NCI-H82 treated with DMSO at 0.1 percent for 48 hours (cell line): ENCODE measurements at regions not wholly inside any gene's neighbourhood (a gene's known extent, or its start where the extent isn't known, plus 50 kb on each side); places are given as distances from the start of the nearest gene placed in this dataset.

Experiments used
- DNase-seq: peaks from one replicate; lab custom pipeline; 2025; ENCODE audit not compliant: unreplicated experiment; lab: John Stamatoyannopoulos, UW

DNA sequence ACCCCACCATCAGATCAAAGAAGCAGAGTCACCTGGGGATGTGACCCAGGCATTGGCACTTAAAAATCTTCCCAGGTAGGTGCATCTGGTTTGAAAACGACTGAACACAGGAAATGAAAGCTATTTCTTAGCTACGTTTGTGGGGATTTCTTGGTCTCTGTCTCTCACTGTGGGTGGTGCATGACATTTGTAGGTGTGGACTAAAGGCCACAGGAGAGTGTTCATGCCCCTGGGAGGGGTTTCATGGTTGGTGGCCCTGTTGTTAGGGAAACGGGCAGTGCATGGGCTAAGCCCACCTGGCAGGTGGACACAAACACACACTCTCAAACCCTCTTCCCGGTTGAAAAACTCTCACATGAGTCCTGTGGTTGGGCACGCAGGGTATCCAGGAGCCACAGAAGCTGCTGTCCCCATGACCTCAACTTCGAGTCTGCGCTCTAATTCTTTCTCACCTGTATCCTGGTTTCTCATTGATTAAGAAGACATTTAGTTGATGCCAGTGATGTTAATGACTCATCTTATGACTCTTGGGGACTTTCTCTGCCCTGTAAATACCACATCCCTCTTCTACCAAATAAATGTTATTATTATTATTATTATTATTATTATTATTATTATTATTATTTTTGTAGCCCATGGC, 119.4 kb downstream of the MRPS6 start:
- DNase-seq = no peak

DNA sequence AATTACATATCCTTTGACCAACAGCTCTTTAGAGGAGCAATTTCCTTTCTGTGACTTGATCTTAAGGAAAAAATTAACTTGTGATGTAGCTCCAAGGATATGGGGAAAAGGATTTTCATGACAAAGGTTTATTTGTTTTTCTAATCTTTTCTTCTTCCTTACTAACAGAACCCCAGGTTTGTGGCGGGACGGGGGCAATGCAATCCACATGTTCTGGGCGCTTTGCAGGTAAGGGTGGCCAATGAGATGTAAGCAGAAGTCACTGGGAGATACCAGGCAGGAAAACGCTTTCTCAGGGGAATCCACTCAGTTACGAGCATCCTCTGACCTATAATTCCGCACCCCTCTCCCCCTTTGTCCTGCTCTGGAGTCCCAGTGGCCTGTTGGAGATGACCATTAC, 122.0 kb downstream of the MRPS6 start:
- DNase-seq = no peak

DNA sequence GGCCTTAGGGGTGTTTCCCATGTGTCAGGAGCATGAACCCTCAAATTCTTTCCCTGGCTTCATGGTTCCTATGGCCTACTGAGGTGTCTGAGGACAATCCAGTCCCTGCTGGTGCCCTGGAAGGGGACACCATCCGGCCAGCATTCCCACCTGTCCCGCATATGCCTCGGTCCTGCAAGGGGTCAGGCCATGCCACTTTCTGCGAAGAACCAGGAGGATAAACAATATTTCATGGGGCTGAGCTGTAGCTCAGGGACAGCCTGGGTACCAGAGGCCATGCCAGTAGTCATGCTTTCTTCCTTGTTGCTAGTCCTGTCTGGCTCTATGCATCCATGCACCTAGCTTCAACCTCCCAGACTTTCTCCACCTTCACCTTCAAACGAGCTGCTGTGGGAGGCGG, 123.6 kb downstream of the MRPS6 start:
- DNase-seq = no peak

DNA sequence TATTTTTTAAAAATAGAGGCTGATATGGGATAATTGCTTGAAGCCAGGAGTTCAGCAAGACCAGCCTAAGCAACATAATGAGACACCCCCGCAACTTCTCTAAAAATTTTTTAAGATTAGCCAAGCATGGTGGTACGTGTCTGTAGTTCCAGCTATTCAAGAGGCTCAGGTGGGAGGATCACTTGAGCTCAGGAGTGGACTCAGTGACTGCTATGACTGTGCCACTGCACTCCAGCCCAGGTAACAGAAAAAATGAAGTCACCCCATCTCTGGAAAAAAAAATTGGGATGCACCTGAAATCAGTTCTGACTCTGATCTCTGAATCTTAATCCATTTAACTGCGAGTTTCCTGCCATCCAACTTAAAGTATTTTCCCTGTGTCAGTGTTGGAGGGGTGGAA, 124.2 kb downstream of the MRPS6 start:
- DNase-seq = no peak

DNA sequence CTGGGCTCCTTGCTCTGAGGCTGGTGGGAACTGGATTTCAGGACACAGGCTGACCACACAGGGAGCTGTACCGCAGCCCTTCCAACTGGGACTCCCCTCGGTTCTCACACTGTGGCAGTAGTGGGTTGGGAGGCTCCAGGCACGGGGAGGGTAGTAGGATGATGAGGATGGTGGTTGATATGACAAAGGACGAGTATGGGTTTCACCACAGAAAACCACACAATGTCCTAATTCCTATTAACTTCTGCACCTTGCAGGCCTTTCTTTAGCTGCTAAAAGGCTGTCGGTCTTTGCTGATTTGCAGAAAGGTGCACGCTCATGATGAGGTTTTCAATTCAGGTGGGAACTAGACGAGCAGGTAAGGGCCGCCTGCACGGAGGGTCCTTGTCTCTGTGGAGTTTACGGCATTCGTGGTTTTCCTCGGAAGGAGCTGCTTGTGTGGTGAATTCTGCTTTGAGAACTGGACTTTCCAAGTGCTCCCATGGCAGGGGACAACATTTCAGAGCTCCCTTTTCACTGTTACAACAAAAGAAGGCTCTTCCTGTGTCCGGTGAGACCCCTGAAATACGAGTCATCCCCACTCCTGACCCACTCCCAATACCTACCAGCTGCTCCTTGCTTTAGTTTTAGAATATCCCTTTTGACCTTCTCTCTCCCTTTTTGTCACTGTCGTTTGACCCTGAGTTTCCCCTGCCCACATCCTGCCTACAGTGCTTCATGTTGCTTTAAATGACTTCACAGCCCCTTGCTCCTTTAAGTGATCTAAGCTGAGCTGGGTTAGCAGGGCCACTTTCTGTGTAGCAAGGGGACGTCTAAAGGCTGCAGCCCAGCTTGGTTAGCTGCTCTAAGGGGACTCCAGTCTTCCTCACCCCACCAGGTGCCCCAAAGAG, 125.1 kb downstream of the MRPS6 start:
- no peak for DNase-seq

DNA sequence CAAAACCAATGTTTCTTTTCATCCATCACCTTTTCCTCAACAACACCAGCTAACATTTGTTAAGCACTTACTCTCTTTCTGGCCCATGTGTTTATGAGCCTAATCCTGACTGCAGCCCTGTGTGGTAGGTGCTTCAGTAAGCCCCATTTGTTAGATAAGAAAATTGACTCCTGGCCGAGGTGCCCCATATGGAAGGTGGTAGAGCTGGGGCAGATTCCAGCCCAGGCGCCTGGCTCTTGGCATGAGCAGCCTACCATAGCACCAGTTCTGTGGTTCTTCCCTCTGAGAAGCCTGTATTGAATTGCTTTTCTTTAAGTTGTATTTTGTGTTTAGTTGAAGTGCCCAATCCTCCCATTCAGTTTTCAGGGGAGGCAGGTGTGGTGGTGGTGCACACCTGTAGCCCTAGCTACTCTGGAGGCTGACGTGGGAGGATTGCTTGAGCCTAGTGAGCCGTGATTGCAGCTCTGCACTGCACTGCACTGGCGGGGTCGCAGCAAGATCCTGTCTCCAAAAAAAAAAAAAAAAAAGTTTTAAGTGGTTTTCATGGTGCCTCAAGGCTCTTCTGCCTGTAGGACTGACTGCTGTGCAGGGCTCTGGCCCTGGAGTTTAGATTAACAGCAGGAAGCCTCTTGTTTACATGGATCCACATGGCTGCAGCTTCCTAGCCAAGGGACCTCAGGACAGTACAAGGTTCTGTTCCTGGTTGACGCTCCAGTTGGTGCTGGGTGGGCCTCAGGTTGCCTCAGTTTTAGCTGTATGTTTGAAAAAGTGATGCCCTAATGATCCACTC, 125.9 kb downstream of the MRPS6 start:
- DNase-seq = no peak

DNA sequence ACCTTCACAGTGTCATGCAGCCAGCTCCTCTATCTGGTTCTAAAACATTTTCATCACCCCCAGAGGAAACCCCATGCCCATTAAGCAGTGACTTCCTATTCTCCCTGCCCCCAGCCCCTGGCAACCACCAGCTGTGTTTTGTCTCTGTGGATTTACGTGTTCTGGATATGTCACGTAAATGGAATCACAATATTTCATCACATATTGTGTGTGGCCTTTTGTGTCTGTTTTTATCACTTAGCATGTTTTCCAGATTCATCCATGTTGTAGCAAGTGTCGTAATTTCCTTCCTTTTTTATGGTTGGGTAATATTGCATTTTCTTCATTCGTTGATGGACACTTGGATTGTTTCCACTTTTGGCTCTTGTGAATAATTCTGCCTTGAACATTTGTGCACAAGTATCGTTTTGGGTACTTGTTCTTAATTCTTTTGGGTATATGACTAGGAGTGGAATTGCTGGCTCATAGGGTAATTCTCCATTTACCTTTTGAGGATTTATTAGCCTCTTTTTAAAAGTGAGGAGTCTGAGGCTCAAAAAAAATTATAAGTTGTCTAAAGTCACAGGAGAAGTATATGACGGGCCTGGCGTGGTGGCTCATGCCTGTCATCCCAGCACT, 127.0 kb downstream of the MRPS6 start:
- no peak for DNase-seq

DNA sequence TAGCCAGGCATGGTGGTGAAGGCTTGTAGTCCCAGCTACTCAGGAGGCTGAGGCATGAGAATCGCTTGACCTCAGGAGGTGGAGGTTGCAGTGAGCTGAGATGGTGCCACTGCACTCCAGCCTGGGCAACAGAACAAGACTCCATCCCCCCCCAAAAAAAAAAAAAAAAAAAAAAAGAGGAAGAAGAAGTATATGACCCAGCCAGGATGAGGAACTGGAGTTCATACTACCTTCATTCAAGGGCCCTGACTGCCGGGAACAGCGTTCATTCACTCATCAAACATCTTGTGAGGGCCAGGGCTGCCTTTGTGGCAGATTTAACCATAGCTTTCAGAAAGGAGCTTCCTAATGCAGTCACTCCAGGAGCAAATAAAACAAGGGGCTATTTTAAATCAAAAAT, 127.6 kb downstream of the MRPS6 start:
- DNase-seq = no peak

DNA sequence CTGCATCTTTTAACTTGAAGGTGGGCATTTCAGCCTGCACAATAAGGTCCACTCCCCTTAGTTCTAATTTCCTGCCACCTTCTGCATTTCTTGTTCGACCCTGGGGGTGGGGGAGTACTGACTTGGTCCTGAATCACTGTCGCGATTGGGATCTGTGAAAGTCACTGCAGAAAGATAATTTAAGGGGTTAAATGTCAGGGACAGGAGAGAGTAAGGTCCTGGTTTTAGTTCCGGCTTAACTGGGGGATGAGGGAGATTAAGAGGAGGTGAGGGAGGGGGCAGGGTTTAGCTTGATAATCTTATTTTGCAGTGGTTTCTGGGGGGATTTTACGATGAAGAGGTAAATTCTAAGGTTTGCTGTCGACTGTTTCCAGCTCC, 128.1 kb downstream of the MRPS6 start:
- peak; percentile 69 for DNase-seq

DNA sequence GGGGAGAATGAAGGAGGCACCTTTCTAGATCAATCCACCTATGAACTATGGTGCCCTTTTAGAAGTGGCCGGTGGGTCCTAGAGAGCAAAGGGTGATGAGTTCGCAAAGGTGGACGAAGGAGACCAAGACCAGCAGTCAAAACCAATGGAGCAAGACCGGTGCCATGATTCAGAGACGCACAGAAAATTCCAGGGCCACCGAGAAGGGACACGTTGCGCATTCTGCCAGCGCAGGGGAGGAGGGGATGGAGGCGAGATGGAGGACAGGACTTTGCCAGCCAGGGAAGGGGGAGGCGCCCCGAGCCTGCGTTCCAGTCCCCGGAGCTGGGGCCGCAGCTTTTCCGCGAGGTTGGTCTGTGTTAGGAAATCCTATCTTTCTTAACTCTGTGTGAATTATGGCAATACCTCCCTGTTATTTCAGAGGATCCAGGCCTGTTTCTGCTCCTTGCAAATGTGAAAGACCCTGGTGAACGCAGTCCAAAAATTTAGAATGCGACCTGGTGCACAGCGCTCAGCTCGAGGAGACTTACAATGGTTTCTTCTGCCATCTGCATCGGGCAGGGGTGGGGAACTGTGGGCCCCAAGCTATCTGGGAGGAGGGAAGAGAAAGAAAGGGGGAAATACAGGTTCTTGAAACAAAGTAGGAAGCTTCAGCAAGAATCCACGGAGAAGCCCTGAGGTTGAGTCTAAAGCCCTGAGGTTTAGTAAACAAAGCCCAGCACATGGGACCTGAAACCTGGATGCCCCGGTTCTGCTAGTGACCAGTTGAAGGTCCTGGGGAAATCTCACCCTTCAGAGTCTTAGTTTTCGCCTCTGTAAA, 129.4 kb downstream of the MRPS6 start:
- DNase-seq = no peak

DNA sequence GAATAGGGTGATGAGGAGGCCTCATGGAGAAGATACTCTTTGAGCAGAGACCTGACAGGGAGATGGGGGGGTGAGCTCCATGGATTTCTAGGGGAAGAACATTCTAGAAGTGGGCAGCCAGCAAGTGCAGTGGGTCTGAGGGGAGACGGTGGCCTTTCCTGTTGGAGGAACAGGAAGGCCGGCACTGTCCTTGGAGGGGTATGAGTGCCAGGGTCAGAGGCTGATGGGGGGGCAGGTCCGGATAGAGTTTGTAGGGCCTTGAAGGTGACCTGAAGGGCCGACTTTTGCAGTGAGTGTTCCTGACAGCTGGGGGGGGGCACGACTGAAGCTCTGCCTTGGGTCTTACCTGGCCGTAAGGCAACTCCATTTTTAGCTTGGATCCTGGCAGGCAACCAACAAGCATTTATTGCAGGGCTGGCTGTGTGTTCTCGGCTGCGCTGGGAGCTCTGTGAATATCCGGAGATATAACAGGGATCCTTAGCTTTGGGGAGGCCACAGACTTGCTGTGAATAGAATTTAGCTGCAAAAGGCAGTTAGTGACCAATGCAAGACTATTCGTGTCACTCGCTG, 130.6 kb downstream of the MRPS6 start:
- DNase-seq = no peak

DNA sequence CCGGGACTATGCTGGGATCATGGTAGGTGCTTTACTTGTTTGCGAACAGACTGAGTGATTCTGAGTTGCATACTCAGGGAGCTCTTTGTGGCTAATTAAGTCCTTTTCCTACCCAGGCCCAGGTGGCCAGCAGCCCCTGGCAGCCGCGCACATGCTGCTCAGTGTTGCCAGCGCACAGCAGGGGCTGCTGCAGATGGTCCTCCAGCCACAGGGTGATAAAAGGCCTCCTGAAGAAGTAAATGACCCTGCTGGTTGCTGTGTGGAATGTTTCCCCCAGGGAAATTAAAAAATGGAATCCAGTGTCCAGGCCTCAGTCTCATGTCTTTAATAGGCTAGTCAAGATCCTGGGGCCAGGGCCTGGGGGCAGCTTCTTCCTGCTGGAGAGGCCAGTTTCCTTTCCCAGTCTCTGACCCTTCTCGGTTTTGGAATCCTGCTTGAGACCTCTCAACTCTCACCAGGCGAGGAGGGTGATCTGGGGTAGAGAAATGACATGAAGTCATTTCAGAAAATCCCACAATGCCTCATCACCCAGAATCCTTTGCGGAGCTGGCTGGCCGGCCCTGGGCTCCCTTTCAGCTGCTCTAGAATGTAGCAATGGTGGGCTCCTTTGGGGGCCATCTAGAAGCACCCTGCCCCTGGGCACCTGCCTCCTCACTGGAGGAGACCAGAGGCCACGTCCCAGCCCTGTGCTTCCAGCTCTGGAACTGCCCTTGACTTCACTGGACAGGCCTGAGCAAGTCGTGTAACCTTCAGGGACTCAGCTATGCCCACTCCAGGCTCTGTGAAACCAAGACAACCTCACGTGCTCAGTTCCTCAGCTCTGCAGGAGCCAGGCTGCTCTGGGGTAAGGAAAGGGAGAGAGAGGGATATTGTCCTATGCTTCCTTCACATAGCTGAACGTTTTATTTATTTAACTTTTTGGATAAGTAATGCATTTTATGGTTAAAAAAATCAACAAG, 131.4 kb downstream of the MRPS6 start:
- no peak for DNase-seq

DNA sequence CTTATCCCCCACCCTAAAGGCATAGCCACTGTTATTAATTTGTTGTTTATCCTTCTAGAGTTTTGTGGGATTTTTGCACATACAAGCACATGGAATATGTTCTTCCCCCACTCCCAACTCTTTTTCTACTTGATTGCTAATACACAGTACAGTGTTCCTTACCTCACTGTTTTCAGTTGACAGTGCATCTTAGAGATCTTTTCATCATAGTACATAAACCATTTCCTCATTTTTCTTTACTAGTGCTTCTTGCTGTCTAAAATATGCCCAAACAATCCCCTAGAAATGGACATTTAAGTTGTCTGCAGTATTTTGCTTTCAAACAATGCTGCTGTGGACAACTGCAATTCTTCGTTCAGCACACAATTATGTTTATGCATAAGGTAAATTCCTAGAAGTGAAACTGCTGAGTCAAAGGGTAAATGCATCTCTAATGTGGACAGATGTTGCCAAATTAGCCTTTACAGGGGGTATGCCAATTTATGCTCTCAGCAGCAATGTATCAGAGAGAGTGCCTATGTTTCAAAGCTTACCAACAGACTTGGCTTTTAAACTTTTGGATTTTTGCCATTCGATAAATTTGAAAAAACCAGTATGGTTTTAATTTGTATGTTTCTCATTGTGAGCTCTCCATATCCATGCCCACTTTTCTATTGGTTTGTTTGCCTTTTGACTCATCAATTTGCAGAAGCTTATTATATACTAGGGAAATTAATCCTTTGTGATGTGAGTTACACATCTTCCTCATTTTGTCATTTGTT, 132.6 kb downstream of the MRPS6 start:
- no peak for DNase-seq

DNA sequence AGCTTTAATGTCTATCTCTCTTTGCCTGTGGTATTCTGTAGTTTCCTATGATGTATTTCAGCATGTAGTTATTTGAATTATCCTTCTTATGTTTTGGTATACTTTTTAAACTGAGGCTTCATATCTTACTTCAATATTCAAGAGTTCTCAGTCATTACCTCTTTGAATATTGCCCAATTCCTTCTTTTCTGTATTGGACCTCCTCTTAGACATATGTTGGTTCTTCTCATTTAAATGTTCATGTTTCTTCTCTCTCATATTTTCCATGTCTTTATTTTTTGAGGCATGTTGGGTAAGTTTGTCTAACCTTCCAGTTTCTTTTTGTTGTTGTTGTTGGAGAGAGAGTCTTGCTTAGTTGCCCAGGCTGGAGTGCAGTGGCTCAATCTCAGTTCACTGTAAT, 140.6 kb downstream of the MRPS6 start:
- no peak for DNase-seq

DNA sequence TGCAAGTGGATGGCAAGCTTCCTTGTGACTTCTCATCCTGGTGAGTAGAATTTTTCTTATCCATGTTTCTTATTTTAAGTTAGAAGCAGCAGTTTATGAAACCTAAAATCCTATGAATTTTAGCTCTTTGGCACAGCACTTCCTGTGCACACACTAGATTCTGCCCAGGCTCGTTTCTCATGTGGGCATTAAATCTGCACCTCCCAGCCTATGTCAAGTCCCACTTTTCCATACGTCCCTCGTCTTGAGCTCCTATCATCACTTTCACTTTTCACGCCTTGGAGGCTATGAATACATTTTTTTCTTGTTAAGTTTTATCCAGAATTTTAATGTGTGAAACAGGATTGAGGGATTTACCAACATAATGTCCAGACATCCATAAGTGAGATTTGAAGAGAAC, 142.1 kb downstream of the MRPS6 start:
- no peak for DNase-seq

DNA sequence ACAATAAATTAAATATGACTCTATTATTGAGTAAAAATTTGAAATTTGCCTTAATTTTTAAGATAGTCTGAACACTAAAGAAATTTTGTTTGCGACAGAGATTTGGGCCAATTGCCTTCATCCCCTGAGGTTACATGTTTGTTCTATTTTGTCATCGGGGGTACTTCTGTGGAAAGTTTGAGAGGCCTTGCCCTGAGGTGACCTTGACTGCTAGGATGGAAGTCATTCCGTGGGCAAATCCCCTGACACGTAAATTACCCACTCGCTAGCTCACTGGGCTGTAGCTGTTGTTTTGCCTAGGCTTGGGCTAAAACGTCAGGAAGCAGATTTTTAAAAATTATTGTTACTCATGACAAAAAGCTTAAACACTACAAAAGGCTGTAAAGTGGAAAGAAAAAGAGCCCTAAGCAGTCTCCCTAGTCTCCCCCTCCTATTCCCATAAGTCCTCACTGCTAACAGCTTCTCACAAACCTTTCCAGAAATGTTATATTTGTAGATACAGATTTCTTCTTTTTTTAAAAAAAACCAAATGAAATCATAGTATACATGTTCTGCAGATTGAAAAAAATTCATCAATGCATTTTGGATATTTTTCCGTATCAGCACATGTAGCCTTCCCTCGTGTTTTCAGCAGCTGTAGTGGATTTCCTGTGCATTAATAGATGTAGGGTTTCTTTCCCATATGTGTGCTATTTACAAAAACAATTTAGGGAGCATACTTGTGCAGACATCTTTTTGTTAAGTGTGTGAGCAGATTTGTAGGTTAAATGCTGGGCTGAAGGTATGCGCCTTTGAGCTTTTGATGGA, 142.7 kb downstream of the MRPS6 start:
- DNase-seq = no peak

DNA sequence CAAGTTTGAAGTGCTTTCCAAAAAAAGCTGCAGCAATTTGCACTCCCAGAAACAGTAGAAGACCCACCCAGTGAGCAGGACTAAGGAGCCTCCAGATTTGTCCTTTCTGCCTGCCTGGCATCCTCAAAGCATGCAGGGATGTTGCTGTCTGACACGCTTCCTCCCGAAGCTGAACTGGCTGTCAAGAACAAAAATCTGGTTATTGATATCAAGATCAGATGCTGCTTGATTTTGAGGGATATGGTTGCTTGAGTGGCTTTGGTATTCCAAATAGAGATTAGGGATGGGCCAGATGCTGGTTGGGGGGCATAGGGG, 143.3 kb downstream of the MRPS6 start:
- no peak for DNase-seq

DNA sequence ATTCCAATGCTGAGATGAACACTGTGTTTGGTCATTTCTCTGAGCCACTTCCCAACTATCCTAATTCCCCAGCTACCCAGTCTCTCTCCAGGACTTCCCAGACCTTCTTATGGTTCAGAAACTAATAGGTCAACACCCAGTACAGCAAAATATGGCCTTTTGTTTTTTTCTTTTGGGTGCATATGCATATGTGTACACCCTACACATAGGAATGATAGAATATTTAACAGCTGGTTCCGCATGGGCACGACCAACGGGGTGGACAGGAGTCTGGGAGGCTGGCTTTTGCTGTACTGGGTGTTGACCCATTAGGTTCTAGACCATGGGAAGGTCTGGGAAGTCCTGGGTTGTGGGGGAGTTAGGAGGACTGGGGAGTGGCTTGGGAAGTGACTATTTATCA, 143.9 kb downstream of the MRPS6 start:
- DNase-seq = no peak
